Posterior cingulate gyrus (tissue), 11 donors: ENCODE measurements at regions not wholly inside any gene's neighbourhood (a gene's known extent, or its start where the extent isn't known, plus 50 kb on each side); places are given as distances from the start of the nearest gene placed in this dataset.

Experiments used
- DNase-seq, 10 donors: peaks; one replicate each; pipeline versions ENCODE4 v3.0.0 to v3.0.0-alpha.2; 2020 to 2021; ENCODE audit warnings: mixed read lengths in 3 of 10
- intact Hi-C: fragments of 100-400 bp; cut with DNase I; formaldehyde crosslinking; loops from one replicate; pipeline ENCODE4 v1.15.1; 2023

GRCh38 chr1:30043731-30044408 lies 679.5 kb downstream of the MATN1 start:
- DNase-seq, result no peak
- intact Hi-C loops, result no loop called here

- no peak for DNase-seq
- intact Hi-C loops, result no loop called here
Measured at GRCh38 chr1:30043256-30043655, 680.1 kb downstream of the MATN1 start.

- no peak for DNase-seq
- intact Hi-C loops, result no loop called here
Measured at GRCh38 chr1:30042438-30043147, 680.8 kb downstream of the MATN1 start.

GRCh38 chr1:30041741-30042437 lies 681.5 kb downstream of the MATN1 start:
- intact Hi-C loops, result no loop called here

GRCh38 chr1:30040081-30041019 lies 683.0 kb downstream of the MATN1 start:
- intact Hi-C loops, result no loop called here
- DNase-seq, result no peak

More at GRCh38 chr1:30041741-30042437, 681.5 kb downstream of the MATN1 start:
- no peak for DNase-seq

- intact Hi-C loops, result no loop called here
- DNase-seq, result no peak
Measured at GRCh38 chr1:30039354-30040080, 683.9 kb downstream of the MATN1 start.

GRCh38 chr1:30038134-30039025 lies 685.0 kb downstream of the MATN1 start:
- intact Hi-C loops, result no loop called here
- no peak for DNase-seq

- DNase-seq, result no peak
- intact Hi-C loops, result no loop called here
Measured at GRCh38 chr1:30037251-30038118, 685.9 kb downstream of the MATN1 start.

GRCh38 chr1:30036666-30037065 lies 686.7 kb downstream of the MATN1 start:
- no peak for DNase-seq
- intact Hi-C loops, result no loop called here

- DNase-seq, result no peak
- intact Hi-C loops, result no loop called here
Measured at GRCh38 chr1:30036229-30036547, 687.2 kb downstream of the MATN1 start.

- intact Hi-C loops, result no loop called here
- DNase-seq, result peak in 1 of 10 donors; percentile 55
Measured at GRCh38 chr1:30035522-30036228, 687.7 kb downstream of the MATN1 start.

- peak in 5 of 10 donors; percentile 18 to 84 (median 39) for DNase-seq
- intact Hi-C loops, result no loop called here
Measured at GRCh38 chr1:30034627-30035521, 688.5 kb downstream of the MATN1 start.

GRCh38 chr1:30034105-30034626 lies 689.2 kb downstream of the MATN1 start:
- intact Hi-C loops, result no loop called here
- peak in 1 of 10 donors; percentile 67 for DNase-seq

GRCh38 chr1:30033256-30034104 lies 689.9 kb downstream of the MATN1 start:
- peak in 2 of 10 donors; percentile 40 to 47 for DNase-seq
- intact Hi-C loops, result no loop called here

- no peak for DNase-seq
- intact Hi-C loops, result no loop called here
Measured at GRCh38 chr1:30032302-30032701, 691.1 kb downstream of the MATN1 start.
